Body of pancreas (tissue), 4 donors: ENCODE measurements at regions not wholly inside any gene's neighbourhood (a gene's known extent, or its start where the extent isn't known, plus 50 kb on each side); places are given as distances from the start of the nearest gene placed in this dataset.

Source experiments
- CTCF ChIP-seq, 7 experiments: fragments of 450-650 bp in 4 of 7; fragments of 200-600 bp in 3 of 7; sonication (generic) in 3 of 7; IDR thresholded peaks; one replicate each; pipeline ENCODE4 v1.5.1; 2016 to 2019; ENCODE audit warnings: antibody characterized with exemption in 7 of 7
- POLR2A ChIP-seq, 3 donors: fragments of 450-650 bp; IDR thresholded peaks; one replicate each; pipeline ENCODE4 v1.6.1; 2016; ENCODE audit warnings: antibody characterized with exemption in 3 of 3, mild to moderate bottlenecking in 2 of 3

GRCh38 chr6:1200409-1201101 is 111.3 kb upstream of the FOXQ1 start:
- TF ChIP-seq CTCF (IDR thresholded peaks at IDR 0.05) (no peak), POLR2A (IDR thresholded peaks at IDR 0.05) (no peak)
